ENCODE measurements at regions not wholly inside any gene's neighbourhood (a gene's known extent, or its start where the extent isn't known, plus 50 kb on each side); places are given as distances from the start of the nearest gene placed in this dataset.

- no peak for TF ChIP-seq EZH2phosphoT487 (conservative IDR thresholded peaks at IDR 0.05; ENCODE audit: low read length)
- no peak for TF ChIP-seq CTCF (IDR thresholded peaks at IDR 0.05; ENCODE audit: insufficient read depth, low read length, poor library complexity, severe bottlenecking)
- Histone ChIP-seq H3K9ac (ENCODE audit: low read length) (no peak overlapping the region), H4K20me1 (ENCODE audit: low read depth, low read length) (no peaks in the 10 kb centered on the region), H3K9me2 (replicated peaks; ENCODE audit: insufficient read depth, low read length) (no peaks in the 10 kb centered on the region), H3K4me2 (ENCODE audit: low read depth, low read length, poor library complexity, severe bottlenecking) (no peak overlapping the region), H3K9me3 (ENCODE audit: insufficient read depth, low read length) (no peaks in the 10 kb centered on the region), H2AFZ (ENCODE audit: low read depth, low read length, severe bottlenecking) (no peak overlapping the region), H3K36me3 (ENCODE audit: low read length) (no peaks in the 10 kb centered on the region), H3K79me2 (ENCODE audit: insufficient read depth, low read length) (no peaks in the 10 kb centered on the region), H3F3A (ENCODE audit: insufficient read depth) (no peaks in the 10 kb centered on the region), H3K27me3 (ENCODE audit: low read length) (no peaks in the 10 kb centered on the region), H3K27ac (ENCODE audit: low read depth, low read length) (no peak overlapping the region), H3K4me3 (ENCODE audit: insufficient read depth, low read length, poor library complexity, severe bottlenecking) (no peak overlapping the region)
Observed at GRCh38 chr20:51175156-51175555, 152.2 kb upstream of the KCNG1 start.

GRCh38 chr20:51174536-51174935 is 151.6 kb upstream of the KCNG1 start:
- H3K9ac ChIP-seq (ENCODE audit: low read length): no peak overlapping the region
- no peaks in the 10 kb centered on the region for H3K36me3 ChIP-seq (ENCODE audit: low read length)
- H3K4me2 ChIP-seq (ENCODE audit: low read depth, low read length, poor library complexity, severe bottlenecking): no peak overlapping the region
- no peak overlapping the region for H2AFZ ChIP-seq (ENCODE audit: low read depth, low read length, severe bottlenecking)
- no peaks in the 10 kb centered on the region for H3K9me3 ChIP-seq (ENCODE audit: insufficient read depth, low read length)
- H3K4me3 ChIP-seq (ENCODE audit: insufficient read depth, low read length, poor library complexity, severe bottlenecking): no peak overlapping the region
- H3K9me2 ChIP-seq (replicated peaks; ENCODE audit: insufficient read depth, low read length): no peaks in the 10 kb centered on the region
- H3K79me2 ChIP-seq (ENCODE audit: insufficient read depth, low read length): no peaks in the 10 kb centered on the region
- H3K27me3 ChIP-seq (ENCODE audit: low read length): no peaks in the 10 kb centered on the region
- TF ChIP-seq CTCF (IDR thresholded peaks at IDR 0.05; ENCODE audit: insufficient read depth, low read length, poor library complexity, severe bottlenecking) (no peak), EZH2phosphoT487 (conservative IDR thresholded peaks at IDR 0.05; ENCODE audit: low read length) (no peak)
- no peaks in the 10 kb centered on the region for H4K20me1 ChIP-seq (ENCODE audit: low read depth, low read length)
- H3K27ac ChIP-seq (ENCODE audit: low read depth, low read length): no peak overlapping the region
- no peaks in the 10 kb centered on the region for H3F3A ChIP-seq (ENCODE audit: insufficient read depth)

GRCh38 chr20:51172558-51173428 is 149.9 kb upstream of the KCNG1 start:
- Histone ChIP-seq H3K27ac (ENCODE audit: low read depth, low read length) (no peak overlapping the region), H3K79me2 (ENCODE audit: insufficient read depth, low read length) (no peaks in the 10 kb centered on the region), H3K9me2 (replicated peaks; ENCODE audit: insufficient read depth, low read length) (no peaks in the 10 kb centered on the region), H3K9me3 (ENCODE audit: insufficient read depth, low read length) (no peaks in the 10 kb centered on the region), H3K27me3 (ENCODE audit: low read length) (no peaks in the 10 kb centered on the region), H3F3A (ENCODE audit: insufficient read depth) (no peaks in the 10 kb centered on the region), H2AFZ (ENCODE audit: low read depth, low read length, severe bottlenecking) (no peak overlapping the region), H3K36me3 (ENCODE audit: low read length) (no peaks in the 10 kb centered on the region), H3K4me3 (ENCODE audit: insufficient read depth, low read length, poor library complexity, severe bottlenecking) (no peak overlapping the region), H3K9ac (ENCODE audit: low read length) (no peak overlapping the region), H3K4me2 (ENCODE audit: low read depth, low read length, poor library complexity, severe bottlenecking) (no peak overlapping the region), H4K20me1 (ENCODE audit: low read depth, low read length) (no peaks in the 10 kb centered on the region)
- no peak for TF ChIP-seq CTCF (IDR thresholded peaks at IDR 0.05; ENCODE audit: insufficient read depth, low read length, poor library complexity, severe bottlenecking)
- no peak for TF ChIP-seq EZH2phosphoT487 (conservative IDR thresholded peaks at IDR 0.05; ENCODE audit: low read length)

Measured in SU-DHL-6 (cell line).